PC-3 (cell line): ENCODE measurements at regions not wholly inside any gene's neighbourhood (a gene's known extent, or its start where the extent isn't known, plus 50 kb on each side); places are given as distances from the start of the nearest gene placed in this dataset.

Experiments used
- CTCF ChIP-seq: fragments of 300-600 bp; sonication (generic); conservative IDR thresholded peaks from 2 replicates; pipeline ENCODE4 v1.5.1; 2017; ENCODE audit warnings: antibody characterized with exemption, low read depth, mild to moderate bottlenecking, low read length
- EZH2 ChIP-seq: fragments of 300-600 bp; sonication (generic); IDR thresholded peaks from one replicate; pipeline ENCODE4 v1.6.1; 2017; ENCODE audit warnings: antibody characterized with exemption, mild to moderate bottlenecking, low read length; ENCODE audit not compliant: unreplicated experiment

GRCh38 chr15:84108728-84109127, 126.8 kb upstream of the GOLGA6L4 start:
- TF ChIP-seq CTCF, result peak; percentile 62
- TF ChIP-seq EZH2, result no peak
